GM18909 (cell line): ENCODE measurements at regions not wholly inside any gene's neighbourhood (a gene's known extent, or its start where the extent isn't known, plus 50 kb on each side); places are given as distances from the start of the nearest gene placed in this dataset.

ENCODE experiments used
- ATAC-seq: cut with Tn5 transposase; IDR thresholded peaks from one replicate; pipeline ENCODE4 v1.9.1; 2021; ENCODE audit warnings: mild to moderate bottlenecking; ENCODE audit not compliant: unreplicated experiment, poor library complexity

DNA sequence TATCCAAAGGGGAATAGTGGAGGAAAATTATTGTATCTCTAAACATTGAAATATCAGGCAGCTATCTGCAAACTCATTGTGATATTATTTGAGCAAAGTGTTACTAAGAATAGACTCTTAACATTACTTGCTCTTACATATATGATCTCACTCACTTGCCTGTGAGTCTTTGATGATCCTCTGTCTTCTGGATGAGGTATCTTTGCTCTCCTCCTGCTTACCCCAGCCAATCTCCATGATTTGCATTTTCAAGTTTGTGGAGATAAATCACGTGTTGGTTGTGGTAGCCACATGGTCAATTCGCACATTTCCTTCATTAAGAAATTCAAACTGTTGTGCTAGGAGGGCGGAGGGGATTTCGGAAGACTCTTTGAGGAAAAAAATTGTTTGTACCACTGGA lies 169.9 kb upstream of the S100G start:
- ATAC-seq, result no peak

DNA sequence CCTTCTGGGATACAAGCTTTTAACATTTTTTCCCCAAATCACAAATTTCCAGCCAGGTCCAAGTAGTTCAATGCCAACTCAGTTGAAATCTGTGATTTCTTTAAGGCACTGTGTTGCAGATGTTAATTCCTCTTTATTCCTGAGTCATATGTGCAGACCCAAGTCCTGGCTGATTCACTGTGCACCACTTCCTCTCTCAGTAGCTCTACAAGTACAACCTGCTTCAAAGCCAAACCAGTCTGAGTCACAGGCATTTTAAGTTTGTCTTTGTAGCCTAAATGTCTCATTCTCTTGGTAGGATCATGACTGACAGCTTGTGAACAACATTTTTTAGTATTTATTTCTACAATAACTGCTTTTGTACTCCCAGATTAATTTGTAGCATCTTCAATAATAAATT lies 165.6 kb upstream of the S100G start:
- no peak for ATAC-seq

DNA sequence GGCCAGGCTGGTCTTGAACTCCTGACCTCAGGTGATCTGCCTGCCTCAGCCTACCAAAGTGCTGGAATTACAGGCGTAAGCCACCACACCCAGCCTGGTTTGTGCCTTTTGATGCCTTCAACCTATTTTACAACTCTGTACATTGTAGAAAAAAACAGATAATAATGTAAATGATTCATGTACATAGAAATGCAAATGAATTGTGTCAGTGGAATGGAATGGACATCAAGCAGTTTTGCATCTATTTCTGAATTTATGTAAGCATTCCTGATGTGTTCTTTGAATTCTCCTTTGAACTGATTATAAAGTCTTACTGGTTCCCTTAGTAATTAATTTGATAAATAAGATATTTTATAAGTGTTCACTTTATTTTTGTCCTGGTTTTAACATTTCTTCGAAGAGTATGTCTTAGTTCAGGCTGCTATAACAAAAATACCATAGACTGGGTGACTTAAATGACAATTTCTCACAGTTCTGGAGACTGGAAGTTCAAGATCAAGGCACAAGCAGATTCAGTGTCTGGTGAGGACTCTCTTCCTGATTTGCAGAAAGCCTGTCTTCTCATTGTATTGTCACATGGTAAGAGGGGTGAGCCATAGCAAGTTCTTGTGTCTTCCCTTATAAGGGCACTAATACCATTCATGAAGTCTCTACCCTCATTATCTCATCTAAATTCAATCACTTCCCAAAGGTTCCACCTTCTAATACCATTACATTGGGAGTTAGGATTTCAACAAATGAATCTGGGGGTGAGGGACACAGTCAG lies 162.2 kb upstream of the S100G start:
- no peak for ATAC-seq

DNA sequence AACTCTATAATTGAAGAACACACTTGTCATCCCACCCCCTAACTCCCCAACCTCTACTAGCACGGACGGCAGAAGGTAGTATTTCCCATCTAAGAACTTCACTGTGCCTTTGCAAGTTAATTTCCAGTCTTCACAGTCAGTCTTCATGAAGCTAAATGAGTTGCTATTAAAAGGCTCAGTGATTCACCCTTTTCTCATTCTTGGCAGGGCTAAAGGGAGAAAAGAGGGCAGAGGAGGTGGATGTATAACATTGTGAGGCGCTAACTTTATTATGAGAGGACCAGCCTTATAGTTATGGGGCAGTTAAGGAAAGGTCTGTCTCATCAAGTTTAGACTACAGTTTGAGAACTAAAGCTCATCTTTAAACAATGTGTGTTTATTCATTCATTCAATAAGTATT lies 161.0 kb upstream of the S100G start:
- no peak for ATAC-seq

DNA sequence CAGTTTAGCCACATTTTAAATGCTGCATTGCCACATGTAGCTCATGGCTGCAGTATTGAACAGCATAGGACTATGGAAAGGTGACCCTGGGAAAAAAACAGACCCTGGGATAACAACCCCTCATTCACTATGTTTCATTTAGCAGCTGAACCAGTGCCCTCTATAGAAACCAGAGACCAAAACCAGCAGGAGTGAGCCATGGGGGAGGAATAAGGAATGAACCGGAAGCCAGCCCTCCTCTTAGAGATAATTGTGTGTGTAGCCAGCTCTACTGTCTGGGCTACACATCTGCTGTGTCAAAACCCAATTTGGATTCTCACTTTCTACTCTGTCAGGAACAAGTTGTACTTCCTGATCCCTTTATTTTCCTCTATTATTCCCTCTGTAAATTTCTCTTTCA lies 158.5 kb upstream of the S100G start:
- no peak for ATAC-seq

DNA sequence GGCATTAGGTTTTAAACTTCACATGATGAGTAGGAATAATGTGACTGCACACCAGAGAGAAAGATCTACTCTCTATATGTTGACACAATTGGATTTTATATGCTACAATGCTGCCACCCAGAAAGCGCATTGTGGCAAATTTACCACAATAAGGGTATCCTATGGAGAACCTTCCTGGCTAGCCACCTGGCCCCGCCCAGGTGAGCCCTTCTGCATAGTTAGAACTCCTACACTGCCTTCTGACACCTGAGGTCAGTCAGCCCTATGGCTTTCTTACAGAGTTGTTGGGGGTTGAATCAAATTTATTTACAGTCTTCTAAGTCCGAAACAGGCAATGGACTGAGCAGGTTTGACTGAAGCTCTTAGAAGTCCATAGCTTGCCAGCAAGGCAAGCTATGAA lies 153.8 kb upstream of the S100G start:
- ATAC-seq, result no peak

DNA sequence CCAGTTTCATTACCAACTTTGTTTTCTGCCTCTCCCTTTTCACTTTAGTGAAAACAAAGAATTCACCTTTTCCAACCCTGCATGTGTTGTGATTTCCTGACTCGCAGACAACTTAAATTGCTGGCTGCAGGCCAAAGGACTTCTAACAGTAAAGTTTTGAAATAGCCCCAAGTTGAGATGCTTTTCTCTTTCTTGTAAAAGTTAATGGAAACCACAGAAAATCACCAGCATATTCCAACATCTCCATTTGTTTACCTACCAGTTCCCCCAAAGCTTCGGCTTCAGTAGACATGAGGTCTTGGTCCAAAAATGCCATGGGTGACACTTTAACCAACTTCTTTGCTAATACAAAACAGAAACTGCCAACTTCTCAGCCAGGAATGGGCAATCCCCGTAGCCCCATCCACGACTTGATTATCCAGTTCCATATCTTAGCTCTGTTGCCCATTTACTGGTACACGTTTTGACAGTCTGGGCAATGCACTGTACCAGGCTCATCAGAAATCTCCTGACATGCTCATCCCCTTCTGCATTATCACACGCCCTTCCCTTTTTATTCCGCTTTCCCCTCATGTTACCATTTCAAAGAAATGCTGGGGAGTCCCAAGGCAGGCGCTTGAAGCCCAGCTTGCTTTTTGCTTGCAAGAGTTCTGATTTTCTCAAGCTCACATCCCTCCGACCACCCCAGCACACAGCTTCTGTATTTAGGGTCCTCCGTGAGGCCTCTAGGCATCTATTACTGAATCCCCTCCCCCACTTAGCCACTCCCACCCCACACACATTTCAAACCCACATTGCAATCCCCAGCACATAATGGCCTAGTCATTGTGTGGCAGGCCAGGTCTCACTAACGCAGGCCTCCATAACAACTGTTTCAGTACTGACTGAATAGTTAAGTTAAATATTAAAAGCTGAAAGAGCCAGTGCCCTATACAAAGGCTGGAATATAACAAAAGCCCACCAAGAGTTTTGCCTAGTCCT lies 137.9 kb upstream of the S100G start:
- no peak for ATAC-seq

DNA sequence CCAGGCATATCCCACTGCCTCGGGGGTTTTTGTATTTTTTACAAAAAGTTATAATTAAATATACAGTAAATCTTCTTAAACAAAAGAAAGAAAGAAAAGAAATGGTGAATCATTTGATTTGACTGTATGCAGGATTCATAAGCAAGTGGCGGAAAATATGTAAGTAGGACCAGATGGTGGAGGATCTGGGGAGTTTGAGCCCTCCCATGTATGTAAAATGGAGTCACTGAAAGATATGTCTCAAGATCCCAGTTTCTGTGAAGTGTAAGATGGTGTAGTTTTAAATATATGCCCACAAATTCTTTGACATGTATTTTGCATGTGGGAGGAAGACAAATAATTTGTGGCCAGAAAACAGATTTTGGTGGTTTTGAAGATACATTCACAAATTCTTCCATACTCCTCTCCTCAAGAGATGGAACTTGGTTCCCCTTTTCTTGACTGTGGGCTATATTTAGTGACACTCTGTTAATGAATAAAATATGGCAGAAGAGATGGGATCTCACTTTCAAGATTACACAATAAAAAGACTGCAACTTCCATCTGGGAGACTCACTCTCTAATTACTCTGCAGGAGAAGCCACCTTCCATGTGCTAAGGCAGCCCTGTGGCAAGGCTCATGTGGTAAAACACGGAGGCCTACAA lies 133.6 kb upstream of the S100G start:
- ATAC-seq, result no peak

DNA sequence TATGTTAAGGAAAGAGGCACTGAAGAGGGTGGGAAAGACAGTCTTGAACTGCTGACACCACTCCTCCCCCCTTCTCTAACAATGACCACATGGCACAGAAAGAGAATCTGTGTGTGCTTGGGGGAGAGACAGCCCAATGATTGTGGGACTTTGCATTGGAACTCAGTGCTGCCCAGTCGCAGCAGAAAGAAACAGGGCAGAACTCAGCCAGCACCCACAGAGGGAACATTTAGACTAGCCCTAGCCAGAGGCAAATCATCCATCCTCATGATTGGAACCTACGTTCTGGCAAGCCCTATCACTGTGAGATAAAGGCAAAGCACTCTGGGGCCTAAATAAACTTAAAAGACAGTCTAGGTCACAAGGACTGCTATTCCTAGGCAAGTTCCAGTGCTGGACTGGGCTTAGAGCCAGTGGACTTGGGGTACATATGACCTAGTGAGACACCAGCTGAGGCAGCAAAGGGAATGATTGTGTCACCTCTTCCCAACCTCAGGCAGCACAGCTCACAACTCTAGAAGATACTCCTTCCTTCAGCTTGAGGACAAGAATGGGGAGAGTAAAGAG lies 132.8 kb upstream of the S100G start:
- ATAC-seq, result no peak

DNA sequence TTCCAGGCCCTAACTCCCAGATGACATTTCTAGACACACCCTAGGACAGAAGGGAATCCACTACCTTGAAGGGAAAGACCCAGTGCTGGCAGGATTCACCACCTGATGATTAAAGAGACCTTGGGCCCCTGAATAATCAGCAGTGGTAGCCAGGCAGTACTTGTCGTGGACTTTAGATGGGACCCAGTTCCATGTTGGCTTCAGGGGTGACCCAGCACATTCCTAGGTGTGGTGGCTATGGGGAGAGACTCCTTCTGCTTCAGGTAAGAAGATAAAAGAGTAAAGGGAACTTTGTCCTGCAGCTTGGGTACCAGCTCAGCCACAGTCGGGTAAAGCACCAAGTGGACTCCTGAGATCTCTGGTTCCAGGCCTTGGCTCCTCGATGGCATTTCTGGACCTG lies 131.8 kb upstream of the S100G start:
- no peak for ATAC-seq

DNA sequence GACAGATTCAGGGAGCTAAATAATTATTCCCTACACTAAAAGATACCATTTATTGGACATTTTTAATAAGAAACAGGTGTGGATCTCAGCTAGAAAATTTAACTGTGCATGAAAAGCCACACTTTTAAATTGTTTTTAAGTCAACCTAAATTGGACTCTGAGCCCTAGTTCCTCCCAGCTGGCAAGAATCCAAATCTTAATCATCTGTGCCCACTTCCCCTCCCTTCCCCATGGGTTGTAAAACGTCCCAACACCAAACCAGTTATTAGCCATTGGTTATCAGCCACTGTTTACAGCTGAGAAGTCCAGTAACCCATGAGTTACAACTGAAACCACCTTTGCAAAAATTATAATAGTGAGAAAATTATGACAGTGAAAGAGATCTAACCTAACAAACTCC lies 125.6 kb upstream of the S100G start:
- no peak for ATAC-seq

DNA sequence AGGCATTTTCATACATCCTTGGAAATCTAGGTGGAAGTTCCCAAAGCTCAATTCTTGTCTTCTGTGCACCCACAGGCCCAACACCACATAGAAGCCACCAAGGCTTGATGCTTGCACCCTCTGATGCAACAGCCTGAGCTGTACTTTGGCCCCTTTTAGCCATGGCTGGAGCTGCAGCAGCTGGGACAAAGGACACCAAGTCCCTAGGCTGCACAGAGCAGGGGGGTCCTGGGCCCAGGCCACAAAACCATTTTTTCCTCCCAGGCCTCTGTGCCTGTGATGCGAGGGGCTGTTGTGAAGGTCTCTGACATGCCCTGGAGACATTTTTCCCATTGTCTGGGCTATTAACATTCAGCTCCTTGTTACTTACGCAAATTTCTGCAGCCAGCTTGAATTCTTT lies 124.0 kb upstream of the S100G start:
- ATAC-seq, result no peak

DNA sequence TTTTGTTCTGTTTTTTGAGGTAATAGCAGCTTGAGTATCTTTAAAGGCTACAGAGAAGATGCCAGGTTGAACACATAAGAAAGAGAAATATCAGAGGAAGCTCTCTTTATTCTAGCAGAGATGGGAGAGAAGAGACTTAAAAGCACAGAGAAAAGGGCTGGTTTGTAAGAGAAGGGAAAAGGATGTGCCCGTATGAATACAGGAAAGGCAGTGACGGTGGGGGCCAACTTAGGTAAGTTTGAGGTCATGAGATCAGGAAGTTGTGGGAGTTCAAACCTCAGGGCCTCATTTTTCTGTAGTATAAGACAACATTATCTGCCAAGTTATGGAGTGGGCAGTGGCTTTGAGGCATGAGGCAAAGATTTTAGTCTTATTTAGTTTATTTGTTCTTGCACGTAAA lies 121.3 kb upstream of the S100G start:
- no peak for ATAC-seq
